SK-N-SH (cell line): ENCODE measurements at regions not wholly inside any gene's neighbourhood (a gene's known extent, or its start where the extent isn't known, plus 50 kb on each side); places are given as distances from the start of the nearest gene placed in this dataset.

Experiments
- CTCF ChIA-PET: fragments of 300-600, 350-600 bp; formaldehyde crosslinking; extraction: SDS; loops from one replicate; lab custom pipeline; 2021; lab: Yijun Ruan, JAX
- POLR2A ChIA-PET: fragments of 350-600 bp; sonication (Branson Sonifier 250); formaldehyde crosslinking; extraction: SDS; loops from one replicate; lab custom pipeline; 2020; ENCODE audit warnings: antibody characterized with exemption, inconsistent platforms; lab: Yijun Ruan, JAX
- DNase-seq: peaks from one replicate; pipeline ENCODE4 v3.0.0; 2012
- H2AFZ ChIP-seq: fragments of 200-600 bp; sonication (generic); 2 replicates; pipeline ENCODE4 v1.8.1; 2016; ENCODE audit warnings: antibody characterized with exemption, mild to moderate bottlenecking, low read depth
- H3F3A ChIP-seq: fragments of 200-600 bp; sonication (generic); replicated peaks from 2 replicates; pipeline ENCODE3; 2016; ENCODE audit warnings: antibody characterized with exemption, mild to moderate bottlenecking; ENCODE audit not compliant: insufficient read depth
- H3K27ac ChIP-seq, 2 experiments: fragments of 200-500 bp in 1 of 2; fragments of 200-600 bp in 1 of 2; sonication (Bioruptor generic) in 1 of 2; sonication (generic), shearing (Covaris generic) in 1 of 2; 2 replicates each; pipeline versions ENCODE4 v1.5.1 to v1.6.1; 2014 to 2016; ENCODE audit warnings: low read depth in 2 of 2, inconsistent platforms in 1 of 2, low read length in 1 of 2, mild to moderate bottlenecking in 1 of 2, mixed read lengths in 1 of 2
- H3K27me3 ChIP-seq: fragments of 200-600 bp; sonication (generic), shearing (Covaris generic); 2 replicates; pipeline ENCODE4 v1.6.1; 2016; ENCODE audit warnings: mixed run types; ENCODE audit not compliant: insufficient read depth
- H3K36me3 ChIP-seq, 2 experiments: fragments of 200-500 bp in 1 of 2; fragments of 200-600 bp in 1 of 2; sonication (Bioruptor generic) in 1 of 2; sonication (generic) in 1 of 2; replicated peaks in 1 of 2; 2 replicates each; pipeline versions ENCODE3 to v1.5.1; 2014 to 2016; ENCODE audit warnings: low read length in 1 of 2, mild to moderate bottlenecking in 1 of 2; ENCODE audit not compliant: insufficient read depth in 2 of 2, control insufficient read depth in 1 of 2
- H3K4me1 ChIP-seq, 2 experiments: fragments of 200-500 bp in 1 of 2; fragments of 200-600 bp in 1 of 2; sonication (Bioruptor generic) in 1 of 2; sonication (generic), shearing (Covaris generic) in 1 of 2; 2 replicates each; pipeline versions ENCODE4 v1.5.1 to v1.6.1; 2014 to 2016; ENCODE audit warnings: low read depth in 1 of 2, low read length in 1 of 2, mixed run types in 1 of 2; ENCODE audit not compliant: insufficient read depth in 2 of 2, control insufficient read depth in 1 of 2
- H3K4me2 ChIP-seq: fragments of 200-600 bp; sonication (generic), shearing (Covaris generic); 2 replicates; pipeline ENCODE4 v1.6.1; 2017; ENCODE audit warnings: mixed run types
- H3K4me3 ChIP-seq, 2 experiments: fragments of 200-500 bp in 1 of 2; fragments of 200-600 bp in 1 of 2; sonication (Bioruptor generic) in 1 of 2; sonication (generic), shearing (Covaris generic) in 1 of 2; 2 replicates each; pipeline versions ENCODE4 v1.5.1 to v1.8.1; 2014 to 2016; ENCODE audit warnings: low read depth in 2 of 2, inconsistent platforms in 1 of 2, low read length in 1 of 2, mild to moderate bottlenecking in 1 of 2, mixed read lengths in 1 of 2, moderate library complexity in 1 of 2
- H3K79me2 ChIP-seq: fragments of 200-600 bp; sonication (generic); 2 replicates; pipeline ENCODE4 v1.8.1; 2017; ENCODE audit warnings: mild to moderate bottlenecking; ENCODE audit not compliant: insufficient read depth
- H3K9ac ChIP-seq: fragments of 200-600 bp; sonication (generic); 2 replicates; pipeline ENCODE4 v1.6.1; 2017; ENCODE audit warnings: mixed run types
- H3K9me2 ChIP-seq: fragments of 200-600 bp; sonication (generic); 2 replicates; pipeline ENCODE4 v1.6.1; 2017; ENCODE audit warnings: mixed run types
- H3K9me3 ChIP-seq: fragments of 200-600 bp; sonication (generic); 2 replicates; pipeline ENCODE4 v1.6.1; 2017; ENCODE audit warnings: mixed run types, mild to moderate bottlenecking, moderate library complexity
- H4K20me1 ChIP-seq: fragments of 200-600 bp; sonication (generic); 2 replicates; pipeline ENCODE4 v1.6.1; 2017; ENCODE audit warnings: mild to moderate bottlenecking, mixed run types; ENCODE audit not compliant: insufficient read depth
- EZH2phosphoT487 ChIP-seq: fragments of 200-600 bp; sonication (generic); IDR thresholded peaks from 2 replicates; pipeline ENCODE4 v1.6.1; 2017; ENCODE audit warnings: low read depth, mixed run types, mild to moderate bottlenecking, antibody characterized with exemption, moderate library complexity, borderline replicate concordance
- FOXM1 ChIP-seq: IDR thresholded peaks from 2 replicates; pipeline ENCODE4 v1.4.0; 2012; ENCODE audit warnings: low read depth, mild to moderate bottlenecking
- GABPA ChIP-seq: IDR thresholded peaks from 2 replicates; pipeline ENCODE4 v1.4.0; 2012; ENCODE audit warnings: low read depth, mild to moderate bottlenecking
- IRF3 ChIP-seq: fragments of 150-350 bp; IDR thresholded peaks from 2 replicates; pipeline ENCODE4 v1.6.1; 2016; ENCODE audit warnings: mild to moderate bottlenecking, low read depth, low read length
- JUND ChIP-seq: IDR thresholded peaks from 2 replicates; pipeline ENCODE4 v1.4.0; 2012
- MXI1 ChIP-seq: IDR thresholded peaks from 2 replicates; pipeline ENCODE4 v1.6.1; 2012; ENCODE audit warnings: mild to moderate bottlenecking, low read depth, low read length, improper control_type of control experiment
- NRF1 ChIP-seq: IDR thresholded peaks from 2 replicates; pipeline ENCODE4 v1.6.1; 2012; ENCODE audit warnings: low read depth, mild to moderate bottlenecking, low read length
- POLR2AphosphoS5 ChIP-seq: IDR thresholded peaks from 2 replicates; pipeline ENCODE4 v1.6.1; 2012; ENCODE audit warnings: low read depth, low read length
- RAD21 ChIP-seq: IDR thresholded peaks from 2 replicates; pipeline ENCODE4 v1.6.1; 2012; ENCODE audit warnings: mild to moderate bottlenecking, low read length
- RCOR1 ChIP-seq: fragments of 150-350 bp; IDR thresholded peaks from 2 replicates; pipeline ENCODE4 v1.6.1; 2017; ENCODE audit warnings: antibody characterized with exemption, low read length
- RXRA ChIP-seq: IDR thresholded peaks from 2 replicates; pipeline ENCODE4 v1.4.0; 2012; ENCODE audit warnings: low read depth, mild to moderate bottlenecking, borderline replicate concordance
- SMC3 ChIP-seq: IDR thresholded peaks from 2 replicates; pipeline ENCODE4 v1.6.1; 2012; ENCODE audit warnings: low read depth, low read length, improper control_type of control experiment
- TAF1 ChIP-seq: IDR thresholded peaks from 2 replicates; pipeline ENCODE4 v1.6.1; 2012; ENCODE audit warnings: low read depth, mild to moderate bottlenecking, low read length, moderate library complexity, borderline replicate concordance
- USF2 ChIP-seq: fragments of 150-350 bp; IDR thresholded peaks from 2 replicates; pipeline ENCODE4 v1.6.1; 2017; ENCODE audit warnings: antibody characterized with exemption, low read length, low read depth, borderline replicate concordance
- WGBS: methylation state at CpG from one replicate; pipeline ENCODE4 v1.1.6; 2017; ENCODE audit warnings: low lambda C conversion rate; 5-methylcytosine and 5-hydroxymethylcytosine counted together
- TF ChIP-seq, protein P1 (sequence below): IDR thresholded peaks from 2 replicates; pipeline ENCODE4; 2012
- TF ChIP-seq, protein P2 (sequence below): IDR thresholded peaks from 2 replicates; pipeline ENCODE4 v1.4.0; 2012; ENCODE audit warnings: low read depth, borderline replicate concordance
- TF ChIP-seq, protein P3 (sequence below): fragments of 200-600 bp; sonication (generic); IDR thresholded peaks from 2 replicates; pipeline ENCODE4 v1.6.1; 2017; ENCODE audit warnings: antibody characterized with exemption, mild to moderate bottlenecking, moderate library complexity
- TF ChIP-seq, protein P4 (sequence below): IDR thresholded peaks from 2 replicates; pipeline ENCODE4 v1.6.1; 2012; ENCODE audit warnings: mild to moderate bottlenecking, low read depth, low read length, moderate library complexity

- TF ChIP-seq, protein P1, sequence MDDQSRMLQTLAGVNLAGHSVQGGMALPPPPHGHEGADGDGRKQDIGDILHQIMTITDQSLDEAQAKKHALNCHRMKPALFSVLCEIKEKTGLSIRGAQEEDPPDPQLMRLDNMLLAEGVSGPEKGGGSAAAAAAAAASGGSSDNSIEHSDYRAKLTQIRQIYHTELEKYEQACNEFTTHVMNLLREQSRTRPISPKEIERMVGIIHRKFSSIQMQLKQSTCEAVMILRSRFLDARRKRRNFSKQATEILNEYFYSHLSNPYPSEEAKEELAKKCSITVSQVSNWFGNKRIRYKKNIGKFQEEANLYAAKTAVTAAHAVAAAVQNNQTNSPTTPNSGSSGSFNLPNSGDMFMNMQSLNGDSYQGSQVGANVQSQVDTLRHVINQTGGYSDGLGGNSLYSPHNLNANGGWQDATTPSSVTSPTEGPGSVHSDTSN, result no peak
- TF ChIP-seq GABPA, result no peak
- TF ChIP-seq EZH2phosphoT487, result no peak
- TF ChIP-seq, protein P2, sequence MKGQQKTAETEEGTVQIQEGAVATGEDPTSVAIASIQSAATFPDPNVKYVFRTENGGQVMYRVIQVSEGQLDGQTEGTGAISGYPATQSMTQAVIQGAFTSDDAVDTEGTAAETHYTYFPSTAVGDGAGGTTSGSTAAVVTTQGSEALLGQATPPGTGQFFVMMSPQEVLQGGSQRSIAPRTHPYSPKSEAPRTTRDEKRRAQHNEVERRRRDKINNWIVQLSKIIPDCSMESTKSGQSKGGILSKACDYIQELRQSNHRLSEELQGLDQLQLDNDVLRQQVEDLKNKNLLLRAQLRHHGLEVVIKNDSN, result no peak
- TF ChIP-seq JUND, result no peak
- TF ChIP-seq TAF1, result no peak
- no peak for TF ChIP-seq RXRA
These were observed 413.8 kb upstream of the TMTC1 start (continued) for GRCh38 chr12:30197392-30198057.

- Histone ChIP-seq H2AFZ (no peak overlapping the region), H3F3A (no peaks in the 10 kb centered on the region), H3K27me3 (no peaks in the 10 kb centered on the region; the same call in 1 of the 2 replicates), H4K20me1 (no peaks in the 10 kb centered on the region), H3K36me3 (no peaks in the 10 kb centered on the region), H3K4me1 (peaks cover 0 to 2% of the 10 kb centered on the region in 2 experiments; a peak in 1 of 4 replicates), H3K4me3 (no peak overlapping the region), H3K9me3 (no peaks in the 10 kb centered on the region), H3K27ac (no peak overlapping the region), H3K9ac (no peak overlapping the region), H3K4me2 (no peak overlapping the region), H3K9me2 (no peaks in the 10 kb centered on the region), H3K79me2 (no peaks in the 10 kb centered on the region)
- POLR2A ChIA-PET, result no interaction called here
- CTCF ChIA-PET, result no interaction called here
- no peak for TF ChIP-seq TAF1
- no peak for TF ChIP-seq JUND
- no peak for TF ChIP-seq RXRA
- TF ChIP-seq NRF1, result no peak
- TF ChIP-seq RCOR1, result no peak
- TF ChIP-seq SMC3, result no peak
- TF ChIP-seq, protein P3, sequence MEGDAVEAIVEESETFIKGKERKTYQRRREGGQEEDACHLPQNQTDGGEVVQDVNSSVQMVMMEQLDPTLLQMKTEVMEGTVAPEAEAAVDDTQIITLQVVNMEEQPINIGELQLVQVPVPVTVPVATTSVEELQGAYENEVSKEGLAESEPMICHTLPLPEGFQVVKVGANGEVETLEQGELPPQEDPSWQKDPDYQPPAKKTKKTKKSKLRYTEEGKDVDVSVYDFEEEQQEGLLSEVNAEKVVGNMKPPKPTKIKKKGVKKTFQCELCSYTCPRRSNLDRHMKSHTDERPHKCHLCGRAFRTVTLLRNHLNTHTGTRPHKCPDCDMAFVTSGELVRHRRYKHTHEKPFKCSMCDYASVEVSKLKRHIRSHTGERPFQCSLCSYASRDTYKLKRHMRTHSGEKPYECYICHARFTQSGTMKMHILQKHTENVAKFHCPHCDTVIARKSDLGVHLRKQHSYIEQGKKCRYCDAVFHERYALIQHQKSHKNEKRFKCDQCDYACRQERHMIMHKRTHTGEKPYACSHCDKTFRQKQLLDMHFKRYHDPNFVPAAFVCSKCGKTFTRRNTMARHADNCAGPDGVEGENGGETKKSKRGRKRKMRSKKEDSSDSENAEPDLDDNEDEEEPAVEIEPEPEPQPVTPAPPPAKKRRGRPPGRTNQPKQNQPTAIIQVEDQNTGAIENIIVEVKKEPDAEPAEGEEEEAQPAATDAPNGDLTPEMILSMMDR, result no peak
- no peak for TF ChIP-seq MXI1
- TF ChIP-seq, protein P1, result no peak
- no peak for TF ChIP-seq GABPA
- TF ChIP-seq RAD21, result no peak
- TF ChIP-seq, protein P4, sequence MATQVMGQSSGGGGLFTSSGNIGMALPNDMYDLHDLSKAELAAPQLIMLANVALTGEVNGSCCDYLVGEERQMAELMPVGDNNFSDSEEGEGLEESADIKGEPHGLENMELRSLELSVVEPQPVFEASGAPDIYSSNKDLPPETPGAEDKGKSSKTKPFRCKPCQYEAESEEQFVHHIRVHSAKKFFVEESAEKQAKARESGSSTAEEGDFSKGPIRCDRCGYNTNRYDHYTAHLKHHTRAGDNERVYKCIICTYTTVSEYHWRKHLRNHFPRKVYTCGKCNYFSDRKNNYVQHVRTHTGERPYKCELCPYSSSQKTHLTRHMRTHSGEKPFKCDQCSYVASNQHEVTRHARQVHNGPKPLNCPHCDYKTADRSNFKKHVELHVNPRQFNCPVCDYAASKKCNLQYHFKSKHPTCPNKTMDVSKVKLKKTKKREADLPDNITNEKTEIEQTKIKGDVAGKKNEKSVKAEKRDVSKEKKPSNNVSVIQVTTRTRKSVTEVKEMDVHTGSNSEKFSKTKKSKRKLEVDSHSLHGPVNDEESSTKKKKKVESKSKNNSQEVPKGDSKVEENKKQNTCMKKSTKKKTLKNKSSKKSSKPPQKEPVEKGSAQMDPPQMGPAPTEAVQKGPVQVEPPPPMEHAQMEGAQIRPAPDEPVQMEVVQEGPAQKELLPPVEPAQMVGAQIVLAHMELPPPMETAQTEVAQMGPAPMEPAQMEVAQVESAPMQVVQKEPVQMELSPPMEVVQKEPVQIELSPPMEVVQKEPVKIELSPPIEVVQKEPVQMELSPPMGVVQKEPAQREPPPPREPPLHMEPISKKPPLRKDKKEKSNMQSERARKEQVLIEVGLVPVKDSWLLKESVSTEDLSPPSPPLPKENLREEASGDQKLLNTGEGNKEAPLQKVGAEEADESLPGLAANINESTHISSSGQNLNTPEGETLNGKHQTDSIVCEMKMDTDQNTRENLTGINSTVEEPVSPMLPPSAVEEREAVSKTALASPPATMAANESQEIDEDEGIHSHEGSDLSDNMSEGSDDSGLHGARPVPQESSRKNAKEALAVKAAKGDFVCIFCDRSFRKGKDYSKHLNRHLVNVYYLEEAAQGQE, result no peak
- no peak for TF ChIP-seq IRF3
- no peak for TF ChIP-seq FOXM1
- TF ChIP-seq USF2, result no peak
- no peak for TF ChIP-seq POLR2AphosphoS5
- DNase-seq, result no peak
- 31% methylated on average over 3 of the region's 3 CpGs for whole genome bisulfite sequencing
These were observed 408.1 kb upstream of the TMTC1 start for GRCh38 chr12:30191696-30192455.
